IPS DF 6.9 (cell line): ENCODE measurements at regions not wholly inside any gene's neighbourhood (a gene's known extent, or its start where the extent isn't known, plus 50 kb on each side); places are given as distances from the start of the nearest gene placed in this dataset.

Experiments used
- DNase-seq: peaks from one replicate; pipeline ENCODE4 v3.0.0-alpha.2; 2013; ENCODE audit warnings: low read depth, low spot score
- H3K27ac ChIP-seq: one replicate; pipeline ENCODE4 v1.5.1; 2013; ENCODE audit warnings: low read length, control low read depth
- H3K27me3 ChIP-seq: 2 replicates; pipeline ENCODE4 v1.6.1; 2013; ENCODE audit warnings: mild to moderate bottlenecking, low read length; ENCODE audit not compliant: control insufficient read depth, insufficient read depth
- H3K36me3 ChIP-seq: 2 replicates; pipeline ENCODE4 v1.6.1; 2013; ENCODE audit warnings: low read length; ENCODE audit not compliant: control insufficient read depth, insufficient read depth
- H3K4me1 ChIP-seq: 2 replicates; pipeline ENCODE4 v1.6.1; 2013; ENCODE audit warnings: low read length; ENCODE audit not compliant: control insufficient read depth, insufficient read depth
- H3K4me3 ChIP-seq: 2 replicates; pipeline ENCODE4 v1.5.1; 2013; ENCODE audit warnings: mild to moderate bottlenecking, low read length
- H3K9me3 ChIP-seq: 2 replicates; pipeline ENCODE4 v1.6.1; 2013; ENCODE audit warnings: low read length, inconsistent platforms; ENCODE audit not compliant: control insufficient read depth, insufficient read depth
- WGBS: extraction: QIAGEN DNeasy Blood & Tissue Kit; methylation state at CpG from one replicate; pipeline ENCODE4 v1.1.7; 2013; ENCODE audit warnings: mixed read lengths, missing lambda C conversion rate; ENCODE audit not compliant: insufficient read length, insufficient coverage; 5-methylcytosine and 5-hydroxymethylcytosine counted together

DNA sequence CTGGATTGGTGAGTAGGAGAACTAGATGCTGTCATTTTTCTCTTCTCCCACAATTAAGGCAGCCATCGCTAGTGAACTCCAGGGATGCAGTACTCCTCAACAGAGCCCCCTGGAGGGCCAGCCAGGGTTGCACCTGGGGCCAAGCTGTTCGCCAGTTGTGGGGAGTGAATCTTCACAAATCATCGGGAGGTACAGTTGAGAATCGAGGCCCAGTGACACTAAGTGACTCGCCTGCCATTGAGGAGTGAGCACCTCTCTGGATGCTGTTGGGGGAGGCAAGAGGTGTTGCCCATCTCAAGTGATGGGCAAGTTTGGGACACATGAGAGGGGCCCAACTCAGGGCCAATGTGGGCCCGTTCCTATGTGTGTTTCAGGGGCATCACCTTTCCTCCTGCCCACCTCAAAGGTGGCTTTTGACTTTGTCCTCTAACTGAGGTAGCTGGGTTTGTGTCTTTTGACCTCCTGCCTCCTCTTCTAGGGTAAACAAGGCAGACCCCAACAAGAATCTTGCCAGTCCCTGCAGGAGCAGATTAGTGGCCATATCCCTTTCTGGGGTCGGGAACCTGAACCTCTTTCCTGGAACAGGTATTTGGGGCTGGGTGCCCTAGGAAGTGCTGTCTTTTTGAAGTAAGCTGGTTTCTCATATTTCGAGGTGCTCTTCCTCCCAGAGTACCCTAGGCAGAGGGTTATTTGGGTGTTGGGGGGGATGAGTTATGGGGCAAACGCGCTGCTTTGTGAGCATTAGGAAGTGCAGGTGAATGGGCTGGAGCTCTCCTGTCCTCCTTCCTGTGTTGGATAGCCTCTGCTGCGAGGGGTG, 181.2 kb downstream of the MACROH2A1 start:
- Histone ChIP-seq H3K36me3 (no peaks in the 10 kb centered on the region), H3K9me3 (no peaks in the 10 kb centered on the region), H3K27ac (no peak overlapping the region), H3K4me1 (no peaks in the 10 kb centered on the region), H3K27me3 (no peaks in the 10 kb centered on the region), H3K4me3 (no peak overlapping the region)
- no CpG with 5 or more reads among the region's 11 CpGs for WGBS
- DNase-seq = no peak

DNA sequence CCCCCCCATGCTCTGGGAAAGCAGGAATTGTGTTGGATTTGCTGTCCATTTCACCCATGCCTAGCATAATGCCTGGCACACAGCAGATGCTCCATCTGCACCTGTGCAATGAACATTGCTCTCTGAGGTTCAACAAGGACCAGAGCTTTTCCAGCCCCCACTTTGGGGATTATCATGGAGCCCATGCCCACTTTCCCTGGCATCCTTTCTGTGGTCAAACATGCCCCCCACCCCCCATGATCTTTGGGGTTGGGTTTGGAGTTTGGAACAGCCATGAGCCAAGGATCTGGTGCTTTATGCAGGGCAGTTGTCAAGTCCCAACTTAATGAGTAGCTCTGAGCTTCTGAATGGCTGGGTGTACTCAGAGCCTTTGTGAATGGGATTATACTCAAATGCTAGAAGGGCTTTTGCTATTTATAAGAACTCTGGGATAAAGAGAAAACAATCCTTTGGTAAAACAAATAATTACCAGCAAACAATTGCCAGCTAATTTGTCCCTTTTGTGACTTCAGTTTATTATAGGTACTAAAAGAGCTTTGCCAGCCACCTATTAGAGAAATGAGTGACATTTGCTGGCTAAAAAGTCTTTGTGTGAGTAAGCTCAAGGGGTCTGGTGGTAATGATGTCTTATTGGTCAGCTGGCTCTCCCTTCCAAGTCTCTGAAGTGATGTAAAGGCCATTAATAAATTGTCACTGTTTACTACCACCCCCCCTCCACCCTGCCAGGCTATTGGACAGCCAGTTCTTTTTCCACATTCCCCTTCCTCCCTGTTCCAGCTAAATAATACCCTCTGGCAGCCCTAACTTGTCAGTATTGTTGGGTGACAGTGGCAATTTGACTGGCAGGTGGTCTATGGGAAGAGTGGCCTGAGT, 182.3 kb downstream of the MACROH2A1 start:
- H3K27ac ChIP-seq = no peak overlapping the region
- H3K4me1 ChIP-seq = 0 out of 2 replicates have a peak, but pooled peaks cover 1% of the 10 kb centered on the region
- no peaks in the 10 kb centered on the region for H3K9me3 ChIP-seq

DNA sequence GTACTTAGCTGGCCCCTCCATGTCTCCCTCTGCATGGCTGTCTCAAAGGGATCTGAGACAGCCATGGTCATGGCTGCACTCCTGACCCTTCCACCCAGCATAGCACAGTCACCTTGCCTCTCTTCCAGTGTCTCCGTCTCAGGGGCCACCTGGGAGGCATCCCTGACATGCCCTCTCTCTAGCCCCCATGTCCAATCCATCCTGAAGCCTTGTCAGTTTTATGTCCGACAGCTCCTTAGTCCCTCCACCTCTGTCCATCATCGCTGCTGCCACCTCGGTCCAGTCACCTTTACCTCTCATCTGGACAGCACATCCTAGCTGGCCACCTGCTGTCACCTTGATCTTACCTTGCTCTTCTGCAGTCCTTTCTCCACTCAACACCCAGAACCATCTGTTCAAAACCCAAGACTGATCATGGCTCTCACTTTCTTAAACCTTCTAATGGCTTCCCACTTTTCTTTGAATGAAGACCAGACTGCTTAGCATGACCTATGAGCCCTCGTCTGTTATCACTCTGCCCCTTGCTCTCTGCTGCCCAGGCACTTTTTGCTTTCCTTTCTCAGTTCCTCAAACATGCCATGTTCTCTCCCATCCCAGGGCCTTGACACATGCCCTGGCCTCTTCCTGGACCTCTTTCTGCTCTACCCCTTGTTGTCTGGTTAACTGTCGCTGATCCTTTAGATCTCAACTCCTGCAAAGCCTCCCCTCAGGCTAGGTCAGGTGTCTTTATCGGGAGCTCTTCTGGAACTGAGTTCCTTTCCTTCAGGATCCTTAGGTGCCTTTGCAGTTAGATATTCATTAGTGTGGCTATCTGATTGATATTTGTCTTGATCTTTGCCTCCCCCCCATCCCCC, 181.8 kb upstream of the PITX1 start:
- 0 out of 2 replicates have a peak, but pooled peaks cover 1% of the 10 kb centered on the region for H3K4me1 ChIP-seq
- no peak overlapping the region for H3K27ac ChIP-seq
- H3K36me3 ChIP-seq = no peaks in the 10 kb centered on the region
- no peak for DNase-seq
- H3K4me3 ChIP-seq = no peak overlapping the region
- no CpG with 5 or more reads among the region's 7 CpGs for WGBS
- no peaks in the 10 kb centered on the region for H3K27me3 ChIP-seq
- no peaks in the 10 kb centered on the region for H3K9me3 ChIP-seq

More for the DNA sequence above, 182.3 kb downstream of the MACROH2A1 start:
- Histone ChIP-seq H3K36me3 (no peaks in the 10 kb centered on the region), H3K27me3 (no peaks in the 10 kb centered on the region), H3K4me3 (no peak overlapping the region)
- no peak for DNase-seq

GRCh38 chr5:135214897-135215616, 181.0 kb upstream of the PITX1 start:
- 0 out of 2 replicates have a peak, but pooled peaks cover 1% of the 10 kb centered on the region for H3K4me1 ChIP-seq
- DNase-seq = no peak
- no CpG with 5 or more reads among the region's 7 CpGs for WGBS

DNA sequence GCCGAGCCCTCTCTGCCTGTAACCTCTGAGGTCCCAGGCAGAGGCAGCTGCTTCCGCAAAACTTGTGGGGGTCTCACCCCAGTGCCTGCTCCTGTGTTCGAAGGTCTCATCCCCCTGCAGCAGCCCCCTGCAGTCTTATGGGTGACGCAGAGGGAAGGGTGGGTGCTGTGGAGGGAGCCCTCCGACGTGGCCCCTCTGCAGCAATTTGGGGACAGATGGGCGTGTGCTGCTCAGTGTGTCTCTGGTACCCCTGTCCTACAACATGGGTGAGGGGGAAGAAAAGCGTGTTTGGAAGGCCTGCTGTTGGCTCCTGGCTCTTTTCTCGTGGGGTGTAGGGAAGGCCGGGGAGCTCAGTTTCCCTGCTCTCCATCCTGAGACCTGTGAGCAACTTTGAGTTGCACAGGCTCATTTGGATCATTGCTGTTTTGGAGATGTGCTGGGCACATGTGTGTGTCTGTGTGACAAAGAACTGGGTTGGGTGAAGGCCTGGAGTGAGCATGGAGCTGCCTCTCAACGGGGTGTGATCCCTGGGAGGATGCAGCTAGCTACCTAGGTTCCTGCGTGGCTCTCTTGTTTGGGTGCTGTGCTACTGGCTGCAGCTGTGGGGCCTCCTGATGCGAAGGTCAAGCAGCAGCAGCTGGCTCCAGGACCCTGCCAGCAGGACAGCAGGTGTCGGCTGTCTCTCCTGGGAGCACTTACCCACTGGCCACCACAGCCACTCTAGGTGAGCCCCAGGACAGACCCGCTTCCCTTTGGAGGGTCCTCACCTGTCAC, 179.6 kb upstream of the PITX1 start:
- Histone ChIP-seq H3K9me3 (no peaks in the 10 kb centered on the region), H3K27ac (no peak overlapping the region), H3K36me3 (no peaks in the 10 kb centered on the region), H3K4me1 (0 out of 2 replicates have a peak, but pooled peaks cover 1% of the 10 kb centered on the region), H3K4me3 (no peak overlapping the region), H3K27me3 (no peaks in the 10 kb centered on the region)
- no peak for DNase-seq
- no CpG with 5 or more reads among the region's 15 CpGs for WGBS

More at GRCh38 chr5:135214897-135215616, 181.0 kb upstream of the PITX1 start:
- Histone ChIP-seq H3K27me3 (no peaks in the 10 kb centered on the region), H3K9me3 (no peaks in the 10 kb centered on the region), H3K27ac (no peak overlapping the region), H3K36me3 (no peaks in the 10 kb centered on the region), H3K4me3 (no peak overlapping the region)

- WGBS = no CpG with 5 or more reads among the region's 5 CpGs
- Histone ChIP-seq H3K36me3 (no peaks in the 10 kb centered on the region), H3K27me3 (no peaks in the 10 kb centered on the region), H3K4me1 (0 out of 2 replicates have a peak, but pooled peaks cover 1% of the 10 kb centered on the region), H3K27ac (no peak overlapping the region), H3K9me3 (no peaks in the 10 kb centered on the region), H3K4me3 (no peak overlapping the region)
- DNase-seq = no peak
These were observed 179.0 kb upstream of the PITX1 start for GRCh38 chr5:135213027-135213386.

GRCh38 chr5:135212361-135213026, 178.5 kb upstream of the PITX1 start:
- no peak for DNase-seq
- H3K27me3 ChIP-seq = no peaks in the 10 kb centered on the region
- no CpG with 5 or more reads among the region's 10 CpGs for WGBS
- no peak overlapping the region for H3K4me3 ChIP-seq
- 0 out of 2 replicates have a peak, but pooled peaks cover 1% of the 10 kb centered on the region for H3K4me1 ChIP-seq
- H3K36me3 ChIP-seq = no peaks in the 10 kb centered on the region
- H3K27ac ChIP-seq = no peak overlapping the region
- H3K9me3 ChIP-seq = no peaks in the 10 kb centered on the region

- Histone ChIP-seq H3K4me1 (0 out of 2 replicates have a peak, but pooled peaks cover 1% of the 10 kb centered on the region), H3K9me3 (no peaks in the 10 kb centered on the region), H3K27me3 (no peaks in the 10 kb centered on the region), H3K36me3 (no peaks in the 10 kb centered on the region), H3K27ac (no peak overlapping the region), H3K4me3 (no peak overlapping the region)
- DNase-seq = no peak
- WGBS = no CpG with 5 or more reads among the region's 2 CpGs
These were observed 177.8 kb upstream of the PITX1 start for GRCh38 chr5:135211791-135212190.
